ENCODE measurements at regions not wholly inside any gene's neighbourhood (a gene's known extent, or its start where the extent isn't known, plus 50 kb on each side); places are given as distances from the start of the nearest gene placed in this dataset.

DNA sequence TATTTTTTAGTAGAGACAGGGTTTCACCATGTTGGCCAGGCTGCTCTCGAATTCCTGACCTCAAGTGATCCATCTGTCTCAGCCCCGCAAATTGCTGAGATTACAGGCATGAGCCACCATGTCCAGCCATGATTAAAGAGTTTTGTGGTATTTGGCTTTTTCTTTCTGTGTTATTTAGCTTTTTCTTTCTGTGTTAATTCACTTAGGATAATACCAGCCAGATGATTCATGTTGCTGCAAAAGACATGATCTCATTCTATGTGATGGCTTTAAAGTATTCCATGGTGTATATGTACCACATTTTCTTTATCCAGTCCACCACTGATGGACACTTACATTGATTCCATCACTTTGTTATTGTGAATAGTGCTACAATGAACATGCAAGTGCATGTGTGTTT is 1135.2 kb downstream of the AMY1C start:
- TF ChIP-seq, protein P1, sequence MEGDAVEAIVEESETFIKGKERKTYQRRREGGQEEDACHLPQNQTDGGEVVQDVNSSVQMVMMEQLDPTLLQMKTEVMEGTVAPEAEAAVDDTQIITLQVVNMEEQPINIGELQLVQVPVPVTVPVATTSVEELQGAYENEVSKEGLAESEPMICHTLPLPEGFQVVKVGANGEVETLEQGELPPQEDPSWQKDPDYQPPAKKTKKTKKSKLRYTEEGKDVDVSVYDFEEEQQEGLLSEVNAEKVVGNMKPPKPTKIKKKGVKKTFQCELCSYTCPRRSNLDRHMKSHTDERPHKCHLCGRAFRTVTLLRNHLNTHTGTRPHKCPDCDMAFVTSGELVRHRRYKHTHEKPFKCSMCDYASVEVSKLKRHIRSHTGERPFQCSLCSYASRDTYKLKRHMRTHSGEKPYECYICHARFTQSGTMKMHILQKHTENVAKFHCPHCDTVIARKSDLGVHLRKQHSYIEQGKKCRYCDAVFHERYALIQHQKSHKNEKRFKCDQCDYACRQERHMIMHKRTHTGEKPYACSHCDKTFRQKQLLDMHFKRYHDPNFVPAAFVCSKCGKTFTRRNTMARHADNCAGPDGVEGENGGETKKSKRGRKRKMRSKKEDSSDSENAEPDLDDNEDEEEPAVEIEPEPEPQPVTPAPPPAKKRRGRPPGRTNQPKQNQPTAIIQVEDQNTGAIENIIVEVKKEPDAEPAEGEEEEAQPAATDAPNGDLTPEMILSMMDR (IDR thresholded peaks at IDR 0.05) = no peak
- no peak for TF ChIP-seq POLR2A (IDR thresholded peaks at IDR 0.05)
- intact Hi-C loops (cut with DNase I; ENCODE audit: low total_unique reads) = no loop called here
- 89 to 92% methylated on average over 2 of the region's 2 CpGs for WGBS, 2 donors
- no peak for DNase-seq (ENCODE audit: low spot score in 2 of 2)
- no peak overlapping the region for H3K4me3 ChIP-seq (ENCODE audit: low read depth, poor library complexity, severe bottlenecking)

DNA sequence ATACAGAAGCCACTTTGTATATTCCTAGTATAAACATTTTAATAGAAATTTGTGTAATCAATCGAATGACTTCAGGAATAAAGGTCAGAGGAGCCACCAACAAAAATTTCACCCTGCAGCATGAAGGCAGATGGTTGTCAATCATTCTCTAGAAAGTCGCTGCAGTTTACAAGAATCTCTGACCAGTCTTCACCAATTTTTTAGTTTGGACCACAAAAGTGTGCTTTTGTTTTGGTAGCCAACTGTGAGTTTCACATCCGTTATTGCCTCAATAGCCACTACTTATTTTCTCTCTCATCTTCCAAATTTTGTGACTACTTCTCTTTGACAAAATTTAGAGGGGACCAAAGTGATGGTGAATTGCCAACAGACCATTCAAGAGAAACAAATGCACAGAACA is 1155.6 kb downstream of the AMY1C start:
- TF ChIP-seq, protein P1 (IDR thresholded peaks at IDR 0.05) = no peak
- no peak for TF ChIP-seq POLR2A (IDR thresholded peaks at IDR 0.05)
- intact Hi-C loops (cut with DNase I; ENCODE audit: low total_unique reads) = no loop called here
- DNase-seq (ENCODE audit: low spot score in 2 of 2) = no peak
- H3K4me3 ChIP-seq (ENCODE audit: low read depth, poor library complexity, severe bottlenecking) = no peak overlapping the region
- 80 to 83% methylated on average over 3 of the region's 3 CpGs for WGBS, 2 donors

DNA sequence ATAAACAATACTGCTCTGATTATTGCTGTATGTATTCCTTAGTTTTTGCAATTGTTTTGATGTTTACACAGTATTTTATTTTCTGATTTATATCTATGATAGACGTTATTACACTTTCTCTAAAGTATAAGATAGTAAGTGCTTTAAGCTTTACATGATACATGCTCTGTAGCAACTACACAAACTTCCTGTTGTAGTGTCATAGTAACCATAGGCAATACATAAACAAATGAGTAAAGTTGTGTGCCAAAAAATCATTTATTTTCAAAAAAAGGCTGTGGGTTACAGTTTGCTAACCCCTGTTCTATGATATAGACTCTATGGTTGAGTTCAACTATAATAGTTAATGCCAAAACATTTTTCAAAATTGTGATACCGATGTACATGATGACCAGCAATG is 1156.4 kb downstream of the AMY1C start:
- no peak for DNase-seq (ENCODE audit: low spot score in 2 of 2)
- WGBS, 2 donors = 17 to 34% methylated on average over 2 of the region's 2 CpGs
- TF ChIP-seq POLR2A (IDR thresholded peaks at IDR 0.05) = no peak
- TF ChIP-seq, protein P1 (IDR thresholded peaks at IDR 0.05) = no peak
- intact Hi-C loops (cut with DNase I; ENCODE audit: low total_unique reads) = no loop called here
- no peak overlapping the region for H3K4me3 ChIP-seq (ENCODE audit: low read depth, poor library complexity, severe bottlenecking)

DNA sequence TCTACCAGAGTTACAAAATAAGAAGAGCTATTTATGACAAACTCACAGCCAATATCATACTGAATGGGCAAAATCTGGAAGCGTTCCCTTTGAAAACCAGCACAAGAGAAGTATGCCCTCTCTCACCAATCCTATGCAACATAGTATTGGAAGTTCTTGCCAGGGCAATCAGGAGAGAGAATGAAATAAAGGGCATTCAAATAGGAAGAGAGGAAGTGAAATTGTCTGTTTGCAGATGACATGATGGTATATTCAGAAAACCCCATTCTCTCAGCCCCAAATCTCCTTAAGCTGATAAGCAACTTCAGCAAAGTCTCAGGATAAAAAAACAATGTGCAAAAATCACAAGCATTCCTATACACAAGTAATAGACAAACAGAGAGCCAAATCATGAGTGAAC is 1169.5 kb downstream of the AMY1C start:
- intact Hi-C loops (cut with DNase I; ENCODE audit: low total_unique reads) = no loop called here
- 97% methylated on average over 1 of the region's 1 CpG for WGBS, 2 donors
- no peak for DNase-seq (ENCODE audit: low spot score in 2 of 2)
- TF ChIP-seq POLR2A (IDR thresholded peaks at IDR 0.05) = no peak
- TF ChIP-seq, protein P1 (IDR thresholded peaks at IDR 0.05) = no peak
- no peak overlapping the region for H3K4me3 ChIP-seq (ENCODE audit: low read depth, poor library complexity, severe bottlenecking)

DNA sequence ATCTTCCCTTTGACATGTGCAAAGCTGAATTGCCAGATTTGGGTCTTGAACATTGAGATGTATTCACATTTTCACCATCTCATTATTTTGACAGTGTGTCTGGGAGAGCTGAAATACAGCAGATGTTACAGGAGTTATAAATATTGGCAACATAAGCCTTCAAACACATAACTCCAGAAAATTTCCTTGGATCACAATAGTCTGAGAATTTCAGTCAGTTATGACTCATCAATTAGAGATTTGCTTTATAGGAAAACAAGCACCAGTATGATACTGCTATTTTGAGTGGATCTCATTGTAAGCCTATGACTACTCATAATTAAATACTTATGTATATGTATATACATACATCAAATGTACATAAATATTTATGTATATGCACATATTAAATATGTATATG is 1171.8 kb downstream of the AMY1C start:
- no peak for TF ChIP-seq POLR2A (IDR thresholded peaks at IDR 0.05)
- H3K4me3 ChIP-seq (ENCODE audit: low read depth, poor library complexity, severe bottlenecking) = no peak overlapping the region
- intact Hi-C loops (cut with DNase I; ENCODE audit: low total_unique reads) = no loop called here
- no peak for DNase-seq (ENCODE audit: low spot score in 2 of 2)

DNA sequence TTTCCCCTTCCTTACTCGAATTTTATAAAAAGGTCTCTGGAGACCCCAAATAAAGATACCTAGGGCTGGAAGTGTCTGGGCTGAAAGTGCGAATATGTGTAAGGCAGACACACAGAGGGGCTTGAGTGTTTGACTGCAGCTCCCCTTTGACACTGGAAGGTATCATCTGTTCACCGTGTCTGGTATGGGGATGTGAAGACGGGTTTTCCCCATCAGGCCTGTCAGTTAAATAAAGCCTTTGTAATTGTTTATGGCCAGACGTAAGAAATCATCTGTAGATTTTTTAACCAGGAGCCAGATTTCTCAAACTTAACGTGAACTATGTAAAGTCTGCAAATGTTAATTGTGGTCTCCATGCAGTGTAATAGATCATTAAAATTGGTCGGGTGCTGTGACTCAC is 1173.4 kb downstream of the AMY1C start:
- intact Hi-C loops (cut with DNase I; ENCODE audit: low total_unique reads) = no loop called here
- no peak for TF ChIP-seq POLR2A (IDR thresholded peaks at IDR 0.05)
- TF ChIP-seq, protein P1 (IDR thresholded peaks at IDR 0.05) = no peak
- 66% methylated on average over 7 of the region's 7 CpGs for WGBS, 2 donors
- H3K4me3 ChIP-seq (ENCODE audit: low read depth, poor library complexity, severe bottlenecking) = no peak overlapping the region
- no peak for DNase-seq (ENCODE audit: low spot score in 2 of 2)
